ENCODE measurements at regions not wholly inside any gene's neighbourhood (a gene's known extent, or its start where the extent isn't known, plus 50 kb on each side); places are given as distances from the start of the nearest gene placed in this dataset.

DNA sequence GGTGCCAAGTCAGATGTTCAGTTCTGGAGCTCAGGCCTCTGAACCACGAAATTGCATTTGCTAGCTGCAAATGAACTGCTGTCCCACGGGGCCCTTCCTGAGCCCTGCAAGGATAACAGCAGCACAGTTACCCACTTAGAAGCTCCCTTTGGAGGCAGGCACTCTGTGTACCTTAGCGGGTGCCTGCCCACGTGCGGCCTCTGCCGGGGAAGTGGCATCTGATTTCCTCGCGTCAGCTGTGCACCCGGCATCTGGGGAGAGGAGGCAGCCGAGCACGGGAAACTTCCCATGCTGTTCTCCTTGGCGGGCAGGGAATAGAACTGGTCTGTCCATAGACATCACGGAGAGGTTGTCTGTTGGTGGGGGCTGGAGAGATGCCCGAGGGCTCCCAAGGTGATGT lies 148.0 kb upstream of the C1orf174 start:
- DNase-seq (ENCODE audit: low read depth) = no peak
- TF ChIP-seq, protein P1, sequence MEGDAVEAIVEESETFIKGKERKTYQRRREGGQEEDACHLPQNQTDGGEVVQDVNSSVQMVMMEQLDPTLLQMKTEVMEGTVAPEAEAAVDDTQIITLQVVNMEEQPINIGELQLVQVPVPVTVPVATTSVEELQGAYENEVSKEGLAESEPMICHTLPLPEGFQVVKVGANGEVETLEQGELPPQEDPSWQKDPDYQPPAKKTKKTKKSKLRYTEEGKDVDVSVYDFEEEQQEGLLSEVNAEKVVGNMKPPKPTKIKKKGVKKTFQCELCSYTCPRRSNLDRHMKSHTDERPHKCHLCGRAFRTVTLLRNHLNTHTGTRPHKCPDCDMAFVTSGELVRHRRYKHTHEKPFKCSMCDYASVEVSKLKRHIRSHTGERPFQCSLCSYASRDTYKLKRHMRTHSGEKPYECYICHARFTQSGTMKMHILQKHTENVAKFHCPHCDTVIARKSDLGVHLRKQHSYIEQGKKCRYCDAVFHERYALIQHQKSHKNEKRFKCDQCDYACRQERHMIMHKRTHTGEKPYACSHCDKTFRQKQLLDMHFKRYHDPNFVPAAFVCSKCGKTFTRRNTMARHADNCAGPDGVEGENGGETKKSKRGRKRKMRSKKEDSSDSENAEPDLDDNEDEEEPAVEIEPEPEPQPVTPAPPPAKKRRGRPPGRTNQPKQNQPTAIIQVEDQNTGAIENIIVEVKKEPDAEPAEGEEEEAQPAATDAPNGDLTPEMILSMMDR (conservative IDR thresholded peaks at IDR 0.05; ENCODE audit: control insufficient read depth, insufficient read depth, low read depth, low read length) = no peak
- no peak overlapping the region for H3K4me3 ChIP-seq (ENCODE audit: control insufficient read depth, low read depth, low read length)

DNA sequence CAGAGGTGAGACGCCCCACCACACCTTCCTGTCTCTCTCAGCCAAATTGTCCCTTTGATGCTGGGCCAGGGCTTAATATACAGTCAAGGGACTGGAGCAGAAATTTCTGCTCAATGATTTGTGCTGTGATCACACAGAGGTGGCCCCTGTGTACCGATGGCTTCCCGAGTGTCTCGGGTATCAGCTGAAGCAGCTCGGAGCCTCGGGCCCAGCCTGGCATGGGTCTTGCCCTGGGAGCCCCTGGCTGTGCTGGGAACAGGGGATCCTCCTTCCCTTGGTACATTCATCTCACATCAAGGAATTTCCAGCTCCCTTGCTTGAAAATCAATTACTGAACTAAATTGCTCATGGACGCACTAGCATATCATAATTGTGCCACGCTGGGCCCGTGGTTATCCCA lies 148.8 kb upstream of the C1orf174 start:
- DNase-seq (ENCODE audit: low read depth) = no peak
- TF ChIP-seq, protein P1 (conservative IDR thresholded peaks at IDR 0.05; ENCODE audit: control insufficient read depth, insufficient read depth, low read depth, low read length) = no peak
- no peak overlapping the region for H3K4me3 ChIP-seq (ENCODE audit: control insufficient read depth, low read depth, low read length)

DNA sequence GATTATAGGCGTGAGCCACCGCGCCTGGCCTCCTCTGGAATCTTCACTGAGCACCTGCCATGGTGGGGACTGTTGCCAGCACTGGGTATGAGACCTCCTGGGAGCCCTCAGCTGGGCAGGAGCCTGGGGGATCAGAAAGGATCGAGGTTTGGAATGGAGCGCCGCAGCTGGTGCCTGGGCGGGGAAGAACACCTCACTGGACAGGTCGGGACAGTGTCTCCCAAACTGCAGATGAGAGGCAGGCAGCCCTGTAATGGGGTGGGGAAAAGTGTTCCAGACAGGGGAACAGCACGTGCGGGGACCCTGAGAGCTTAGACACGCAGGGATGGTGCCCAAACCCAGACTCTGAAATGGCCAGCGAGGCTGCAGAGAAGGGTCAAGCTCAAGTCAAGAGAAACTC lies 150.9 kb upstream of the C1orf174 start:
- H3K4me3 ChIP-seq (ENCODE audit: control insufficient read depth, low read depth, low read length) = no peak overlapping the region
- DNase-seq (ENCODE audit: low read depth) = no peak
- TF ChIP-seq, protein P1 (conservative IDR thresholded peaks at IDR 0.05; ENCODE audit: control insufficient read depth, insufficient read depth, low read depth, low read length) = no peak

DNA sequence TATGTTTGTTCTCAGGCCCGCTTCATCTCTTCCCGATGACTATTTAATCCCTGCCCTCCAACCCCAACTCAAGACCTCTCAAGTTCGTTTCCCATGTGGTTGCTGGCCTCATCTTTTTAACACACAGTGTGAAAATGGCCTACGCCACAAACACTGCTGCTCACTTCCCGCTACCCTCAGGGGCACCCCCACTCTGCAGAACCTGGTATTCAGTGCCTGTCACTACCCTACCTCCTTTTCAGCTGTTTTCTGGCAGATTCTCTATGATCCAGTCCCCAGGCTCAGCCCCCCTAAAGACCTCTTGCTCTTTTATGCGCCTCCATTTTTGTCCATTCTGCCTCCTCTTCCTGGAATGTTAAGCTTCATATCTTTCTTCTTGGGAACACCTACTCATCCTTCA lies 152.6 kb upstream of the C1orf174 start:
- DNase-seq (ENCODE audit: low read depth) = no peak
- no peak overlapping the region for H3K4me3 ChIP-seq (ENCODE audit: control insufficient read depth, low read depth, low read length)
- TF ChIP-seq, protein P1 (conservative IDR thresholded peaks at IDR 0.05; ENCODE audit: control insufficient read depth, insufficient read depth, low read depth, low read length) = no peak

DNA sequence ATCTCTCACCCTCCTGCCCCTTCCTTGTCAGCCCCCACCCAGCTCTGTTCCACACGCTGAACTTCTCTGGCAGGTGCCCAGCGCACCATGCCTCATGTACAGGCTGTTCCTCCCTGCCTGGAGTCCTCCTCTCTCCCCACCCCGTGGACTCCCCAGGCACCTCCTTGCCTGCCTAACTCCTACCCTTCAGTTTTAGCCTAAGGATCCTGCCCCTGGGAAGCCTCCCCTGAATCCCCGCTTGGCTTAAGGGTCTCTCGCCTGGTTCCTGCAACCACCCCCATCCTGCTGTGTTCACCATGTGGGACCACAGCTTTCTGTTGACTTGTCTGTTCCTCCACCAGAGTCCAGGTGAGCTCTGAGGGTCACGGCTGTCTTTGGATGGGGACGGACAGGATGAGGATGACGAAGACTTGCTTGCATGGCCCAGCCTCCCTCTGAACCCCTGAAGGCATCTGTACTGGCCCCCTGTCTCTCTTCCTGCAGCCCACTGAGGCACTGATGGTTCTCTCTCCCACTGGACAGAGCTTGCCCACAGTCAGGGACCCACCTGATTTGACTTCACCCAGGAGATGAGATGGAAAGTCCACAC lies 153.2 kb upstream of the C1orf174 start:
- no peak for DNase-seq (ENCODE audit: low read depth)
- H3K4me3 ChIP-seq (ENCODE audit: control insufficient read depth, low read depth, low read length) = no peak overlapping the region
- TF ChIP-seq, protein P1 (conservative IDR thresholded peaks at IDR 0.05; ENCODE audit: control insufficient read depth, insufficient read depth, low read depth, low read length) = no peak

DNA sequence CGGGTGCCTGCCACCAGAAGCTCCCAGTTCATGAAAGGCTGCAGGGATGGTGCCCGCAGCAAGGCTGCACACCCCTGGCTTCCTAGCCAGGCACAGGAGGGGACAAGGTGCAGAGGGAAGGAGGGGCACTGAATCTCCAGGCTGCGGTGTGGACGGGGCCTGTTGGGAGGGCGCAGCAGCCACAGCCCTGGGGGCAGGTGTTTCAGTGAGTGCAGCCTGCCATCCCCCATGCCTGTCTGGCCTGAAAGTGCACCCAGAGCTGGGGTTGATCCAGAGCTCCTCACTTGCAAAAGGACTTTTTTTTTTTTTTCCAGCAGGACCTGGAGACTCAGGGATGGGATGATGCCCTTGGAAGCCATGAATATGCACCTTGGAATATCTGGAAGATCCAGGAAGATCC lies 153.7 kb upstream of the C1orf174 start:
- TF ChIP-seq, protein P1 (conservative IDR thresholded peaks at IDR 0.05; ENCODE audit: control insufficient read depth, insufficient read depth, low read depth, low read length) = no peak
- no peak for DNase-seq (ENCODE audit: low read depth)
- no peak overlapping the region for H3K4me3 ChIP-seq (ENCODE audit: control insufficient read depth, low read depth, low read length)
